Esophagus muscularis mucosa (tissue), 4 donors: ENCODE measurements at regions not wholly inside any gene's neighbourhood (a gene's known extent, or its start where the extent isn't known, plus 50 kb on each side); places are given as distances from the start of the nearest gene placed in this dataset.

ENCODE experiments used
- DNase-seq: peaks from one replicate; pipeline ENCODE4 v3.0.0-alpha.2; 2017; ENCODE audit errors: extremely low spot score
- H3K27ac ChIP-seq, 4 donors: fragments of 200-600 bp; sonication (generic); replicated peaks in 1 of 4; 1 replicate in 3 of 4; 2 replicates in 1 of 4; pipeline ENCODE4 v1.5.1; 2016 to 2019; ENCODE audit warnings: mild to moderate bottlenecking in 1 of 4
- H3K27me3 ChIP-seq, 4 donors: fragments of 200-600 bp; sonication (generic); one replicate each; pipeline versions ENCODE4 v1.5.1 to v1.6.0; 2016 to 2019
- H3K36me3 ChIP-seq, 4 donors: fragments of 200-600 bp; sonication (generic); one replicate each; pipeline ENCODE4 v1.5.1; 2016 to 2019
- H3K4me1 ChIP-seq, 4 donors: fragments of 200-600 bp; sonication (generic); one replicate each; pipeline ENCODE4 v1.5.1; 2016 to 2019
- H3K4me3 ChIP-seq, 4 donors: fragments of 200-600 bp; sonication (generic); 1 replicate in 2 of 4; 2 replicates in 2 of 4; pipeline ENCODE4 v1.5.1; 2016 to 2019; ENCODE audit warnings: mild to moderate bottlenecking in 4 of 4, moderate library complexity in 1 of 4
- H3K9me3 ChIP-seq, 4 donors: fragments of 200-600 bp; sonication (generic); 1 replicate in 3 of 4; 2 replicates in 1 of 4; pipeline ENCODE4 v1.5.1; 2016 to 2019
- EP300 ChIP-seq: sonication (generic); formaldehyde crosslinking; IDR thresholded peaks from one replicate; pipeline ENCODE4 v1.6.1; 2017; ENCODE audit warnings: antibody characterized with exemption
- POLR2A ChIP-seq: fragments of 450-650 bp; IDR thresholded peaks from one replicate; pipeline ENCODE4 v1.6.1; 2017; ENCODE audit warnings: antibody characterized with exemption, moderate library complexity, mild to moderate bottlenecking, low read depth
- POLR2AphosphoS5 ChIP-seq, 2 donors: sonication (generic); formaldehyde crosslinking; IDR thresholded peaks; one replicate each; pipeline ENCODE4 v1.6.1; 2017; ENCODE audit warnings: antibody characterized with exemption in 2 of 2
- WGBS: methylation state at CpG from one replicate; pipeline ENCODE4 v1.1.5; 2018; 5-methylcytosine and 5-hydroxymethylcytosine counted together
- intact Hi-C: fragments of 100-400 bp; cut with DNase I; formaldehyde crosslinking; loops from one replicate; pipeline ENCODE4 v1.15.1; 2023
- TF ChIP-seq, protein P1 (sequence below), 3 experiments: fragments of 200-600 bp in 2 of 3; fragments of 450-650 bp in 1 of 3; sonication (generic) in 2 of 3; IDR thresholded peaks; one replicate each; pipeline ENCODE4 v1.5.1; 2017 to 2019; ENCODE audit warnings: antibody characterized with exemption in 3 of 3, mild to moderate bottlenecking in 2 of 3, moderate library complexity in 1 of 3

DNA sequence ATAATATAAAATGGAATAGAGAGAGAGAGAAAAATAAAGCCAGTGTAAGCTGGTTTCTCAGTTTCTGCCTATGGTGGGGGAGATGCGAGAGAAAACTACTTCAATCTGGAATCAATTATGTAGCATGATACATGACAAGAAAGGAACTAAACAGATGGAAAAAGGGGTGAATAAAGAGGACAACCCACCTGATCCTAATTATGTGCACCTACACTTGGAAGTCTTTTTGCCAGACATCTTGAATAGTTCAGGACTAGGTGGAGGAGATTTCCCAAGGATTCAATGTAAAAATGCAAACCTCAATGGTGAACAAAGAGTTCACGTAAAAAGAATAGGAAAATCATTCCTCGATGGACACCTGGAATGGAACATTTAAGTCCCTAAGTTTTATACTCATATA is 524.4 kb upstream of the RGMA start:
- Histone ChIP-seq H3K36me3 (no peaks in the 10 kb centered on the region), H3K4me3 (no peak overlapping the region), H3K27ac (no peak overlapping the region), H3K27me3 (no peaks in the 10 kb centered on the region), H3K9me3 (no peaks in the 10 kb centered on the region), H3K4me1 (no peaks in the 10 kb centered on the region)
- DNase-seq: no peak
- intact Hi-C loops: no loop called here
- 85% methylated on average over 3 of the region's 3 CpGs for WGBS
- TF ChIP-seq EP300 (no peak), POLR2AphosphoS5 (IDR thresholded peaks at IDR 0.05) (no peak), POLR2A (no peak)
- TF ChIP-seq, protein P1, sequence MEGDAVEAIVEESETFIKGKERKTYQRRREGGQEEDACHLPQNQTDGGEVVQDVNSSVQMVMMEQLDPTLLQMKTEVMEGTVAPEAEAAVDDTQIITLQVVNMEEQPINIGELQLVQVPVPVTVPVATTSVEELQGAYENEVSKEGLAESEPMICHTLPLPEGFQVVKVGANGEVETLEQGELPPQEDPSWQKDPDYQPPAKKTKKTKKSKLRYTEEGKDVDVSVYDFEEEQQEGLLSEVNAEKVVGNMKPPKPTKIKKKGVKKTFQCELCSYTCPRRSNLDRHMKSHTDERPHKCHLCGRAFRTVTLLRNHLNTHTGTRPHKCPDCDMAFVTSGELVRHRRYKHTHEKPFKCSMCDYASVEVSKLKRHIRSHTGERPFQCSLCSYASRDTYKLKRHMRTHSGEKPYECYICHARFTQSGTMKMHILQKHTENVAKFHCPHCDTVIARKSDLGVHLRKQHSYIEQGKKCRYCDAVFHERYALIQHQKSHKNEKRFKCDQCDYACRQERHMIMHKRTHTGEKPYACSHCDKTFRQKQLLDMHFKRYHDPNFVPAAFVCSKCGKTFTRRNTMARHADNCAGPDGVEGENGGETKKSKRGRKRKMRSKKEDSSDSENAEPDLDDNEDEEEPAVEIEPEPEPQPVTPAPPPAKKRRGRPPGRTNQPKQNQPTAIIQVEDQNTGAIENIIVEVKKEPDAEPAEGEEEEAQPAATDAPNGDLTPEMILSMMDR (IDR thresholded peaks at IDR 0.05): no peak

DNA sequence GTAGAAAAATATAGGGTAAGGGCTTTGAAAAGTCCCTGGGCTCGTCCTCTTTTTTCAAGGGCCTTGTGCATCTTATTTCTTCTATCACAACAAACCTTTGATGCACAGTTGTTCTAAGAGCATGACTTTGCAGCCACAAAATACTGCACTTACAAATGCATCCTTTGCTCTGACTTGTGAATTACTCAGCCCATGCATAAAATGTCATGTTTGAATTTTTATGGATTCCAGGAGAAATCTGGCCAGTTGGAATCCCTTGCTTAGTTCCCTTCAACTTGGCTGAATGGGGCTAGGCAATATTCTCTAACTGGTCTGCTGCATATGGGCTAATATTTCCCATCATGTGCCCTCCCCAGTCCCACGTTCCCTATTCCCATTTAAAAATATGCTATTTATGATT is 523.9 kb upstream of the RGMA start:
- Histone ChIP-seq H3K9me3 (no peaks in the 10 kb centered on the region), H3K27ac (no peak overlapping the region), H3K4me1 (no peaks in the 10 kb centered on the region), H3K27me3 (no peaks in the 10 kb centered on the region), H3K4me3 (no peak overlapping the region), H3K36me3 (no peaks in the 10 kb centered on the region)
- no peak for DNase-seq
- no peak for TF ChIP-seq EP300
- no peak for TF ChIP-seq POLR2A
- TF ChIP-seq, protein P1 (IDR thresholded peaks at IDR 0.05): no peak
- no peak for TF ChIP-seq POLR2AphosphoS5 (IDR thresholded peaks at IDR 0.05)
- 72% methylated on average over 2 of the region's 2 CpGs for WGBS
- intact Hi-C loops: no loop called here

DNA sequence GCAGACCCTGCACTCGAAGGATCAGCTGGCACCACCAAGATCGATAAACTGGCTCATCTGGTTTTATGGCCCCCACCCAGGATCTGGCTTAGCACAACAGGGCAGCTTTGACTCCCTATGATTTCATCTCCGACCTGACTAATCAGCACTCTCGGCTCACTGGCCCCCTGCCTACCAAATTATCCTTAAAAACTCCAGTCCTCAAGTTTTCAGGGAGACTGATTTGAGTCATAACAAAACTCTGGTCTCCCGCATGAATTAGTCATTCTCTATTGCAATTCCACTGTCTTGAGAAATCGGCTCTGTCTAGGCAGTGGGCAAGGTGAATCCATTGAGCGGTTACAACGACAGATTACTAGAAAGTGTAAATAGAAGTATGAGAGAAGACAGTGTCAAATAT is 521.9 kb upstream of the RGMA start:
- no peaks in the 10 kb centered on the region for H3K9me3 ChIP-seq
- intact Hi-C loops: no loop called here
- no peaks in the 10 kb centered on the region for H3K27me3 ChIP-seq
- no peaks in the 10 kb centered on the region for H3K4me1 ChIP-seq
- H3K4me3 ChIP-seq: no peak overlapping the region
- DNase-seq: no peak
- no peaks in the 10 kb centered on the region for H3K36me3 ChIP-seq
- no peak overlapping the region for H3K27ac ChIP-seq
- TF ChIP-seq POLR2A (no peak), POLR2AphosphoS5 (IDR thresholded peaks at IDR 0.05) (no peak), EP300 (no peak)
- TF ChIP-seq, protein P1 (IDR thresholded peaks at IDR 0.05): no peak
- 94% methylated on average over 8 of the region's 8 CpGs for WGBS

DNA sequence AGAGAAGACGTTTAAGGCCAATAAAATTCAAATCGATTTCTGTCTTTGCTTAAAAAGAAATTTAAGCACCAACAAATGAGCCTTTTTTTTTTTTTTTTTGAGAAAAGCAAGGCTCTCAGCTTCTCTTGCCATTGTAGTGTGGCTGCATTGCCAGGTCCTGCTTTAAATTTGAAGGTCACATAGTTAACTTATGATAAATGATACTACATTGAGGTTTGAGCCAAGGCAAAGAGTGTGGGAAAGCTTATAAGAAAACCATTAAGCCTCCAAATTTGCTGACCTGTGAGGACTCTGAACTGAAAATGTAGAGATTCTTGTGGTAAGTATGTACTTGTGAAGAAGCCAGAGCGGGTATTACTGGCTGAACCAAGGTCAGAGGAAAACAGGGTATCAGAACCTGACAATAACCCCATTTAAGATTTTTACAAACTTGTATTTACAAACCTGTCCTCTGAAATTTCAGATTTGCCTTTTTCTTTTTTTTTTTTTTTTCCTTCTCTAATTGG is 519.7 kb upstream of the RGMA start:
- no peak for DNase-seq
- Histone ChIP-seq H3K36me3 (no peaks in the 10 kb centered on the region), H3K27ac (no peak overlapping the region), H3K4me1 (no peaks in the 10 kb centered on the region), H3K4me3 (no peak overlapping the region), H3K27me3 (no peaks in the 10 kb centered on the region), H3K9me3 (no peaks in the 10 kb centered on the region)
- no peak for TF ChIP-seq POLR2AphosphoS5 (IDR thresholded peaks at IDR 0.05)
- TF ChIP-seq, protein P1 (IDR thresholded peaks at IDR 0.05): no peak
- TF ChIP-seq POLR2A: no peak
- no peak for TF ChIP-seq EP300
- 63% methylated on average over 3 of the region's 3 CpGs for WGBS
- intact Hi-C loops: no loop called here

DNA sequence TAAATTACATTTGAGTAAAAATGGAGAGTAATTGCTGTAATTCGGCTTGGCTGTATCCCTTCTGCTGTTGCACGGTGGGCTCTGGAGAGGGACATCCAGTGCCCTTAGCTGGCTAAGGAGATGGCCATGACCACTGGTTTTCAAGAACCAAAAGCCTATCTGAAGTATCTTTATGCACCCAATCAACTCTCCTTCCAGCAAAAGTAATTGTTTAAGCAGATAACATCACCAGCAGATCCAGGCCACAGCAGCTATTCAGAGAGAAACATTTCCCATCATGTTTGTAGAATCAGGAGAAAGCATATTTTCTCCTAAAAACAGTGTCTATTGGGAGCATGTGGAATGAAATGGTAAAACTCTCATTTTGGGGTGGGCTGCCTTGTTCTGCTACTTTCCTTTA is 514.5 kb upstream of the RGMA start:
- H3K27ac ChIP-seq: no peak overlapping the region
- no peak for DNase-seq
- 94% methylated on average over 2 of the region's 2 CpGs for WGBS
- no peaks in the 10 kb centered on the region for H3K27me3 ChIP-seq
- H3K4me1 ChIP-seq: no peaks in the 10 kb centered on the region
- intact Hi-C loops: no loop called here
- H3K9me3 ChIP-seq: no peaks in the 10 kb centered on the region
- TF ChIP-seq, protein P1 (IDR thresholded peaks at IDR 0.05): no peak
- TF ChIP-seq POLR2AphosphoS5 (IDR thresholded peaks at IDR 0.05): no peak
- TF ChIP-seq EP300: no peak
- no peak for TF ChIP-seq POLR2A
- H3K36me3 ChIP-seq: no peaks in the 10 kb centered on the region
- H3K4me3 ChIP-seq: no peak overlapping the region
